ENCODE measurements at regions not wholly inside any gene's neighbourhood (a gene's known extent, or its start where the extent isn't known, plus 50 kb on each side); places are given as distances from the start of the nearest gene placed in this dataset.

DNA sequence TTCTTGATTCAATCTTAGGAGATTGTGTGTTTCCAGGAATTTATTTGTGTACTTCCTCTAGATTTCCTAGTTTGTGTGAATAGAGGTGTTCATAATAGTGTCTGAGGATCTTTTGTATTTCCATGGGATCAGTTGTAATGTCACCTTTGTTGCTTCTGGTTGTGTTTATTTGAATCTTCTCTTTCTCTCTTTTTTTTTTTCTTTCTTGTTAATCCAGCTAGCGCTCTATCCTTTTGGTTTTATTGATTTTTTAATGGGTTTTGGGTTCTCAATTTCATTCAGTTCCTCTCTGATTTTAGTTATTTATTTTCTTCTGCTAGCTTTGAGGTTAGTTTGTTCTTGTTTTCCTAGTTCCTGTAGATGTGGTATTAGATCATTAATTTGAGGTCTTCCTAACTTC is 242.5 kb downstream of the SEC23A start:
- no peaks in the 10 kb centered on the region for H3K27me3 ChIP-seq
- no peaks in the 10 kb centered on the region for H3K36me3 Mint-ChIP-seq
- peaks cover 18% of the 10 kb centered on the region for H3K9me3 Mint-ChIP-seq
- no peak overlapping the region for H3K4me2 ChIP-seq
- H3K36me3 ChIP-seq: no peaks in the 10 kb centered on the region
- H3K9me3 ChIP-seq (ENCODE audit: low read depth): no peaks in the 10 kb centered on the region
- H2AFZ ChIP-seq (replicated peaks): no peak overlapping the region
- no peaks in the 10 kb centered on the region for H3K4me1 Mint-ChIP-seq
- peaks cover 3% of the 10 kb centered on the region for H3K4me1 ChIP-seq
- no peak overlapping the region for H3K27ac Mint-ChIP-seq
- no peak for DNase-seq (ENCODE audit: low spot score)
- no peak overlapping the region for H3K27ac ChIP-seq
- H3K4me3 ChIP-seq: no peak overlapping the region
- no peak overlapping the region for H3K9ac ChIP-seq
- no peaks in the 10 kb centered on the region for H4K20me1 ChIP-seq (ENCODE audit: low read depth)
- no peaks in the 10 kb centered on the region for H3F3A ChIP-seq (ENCODE audit: low read depth)
- TF ChIP-seq, protein P1, sequence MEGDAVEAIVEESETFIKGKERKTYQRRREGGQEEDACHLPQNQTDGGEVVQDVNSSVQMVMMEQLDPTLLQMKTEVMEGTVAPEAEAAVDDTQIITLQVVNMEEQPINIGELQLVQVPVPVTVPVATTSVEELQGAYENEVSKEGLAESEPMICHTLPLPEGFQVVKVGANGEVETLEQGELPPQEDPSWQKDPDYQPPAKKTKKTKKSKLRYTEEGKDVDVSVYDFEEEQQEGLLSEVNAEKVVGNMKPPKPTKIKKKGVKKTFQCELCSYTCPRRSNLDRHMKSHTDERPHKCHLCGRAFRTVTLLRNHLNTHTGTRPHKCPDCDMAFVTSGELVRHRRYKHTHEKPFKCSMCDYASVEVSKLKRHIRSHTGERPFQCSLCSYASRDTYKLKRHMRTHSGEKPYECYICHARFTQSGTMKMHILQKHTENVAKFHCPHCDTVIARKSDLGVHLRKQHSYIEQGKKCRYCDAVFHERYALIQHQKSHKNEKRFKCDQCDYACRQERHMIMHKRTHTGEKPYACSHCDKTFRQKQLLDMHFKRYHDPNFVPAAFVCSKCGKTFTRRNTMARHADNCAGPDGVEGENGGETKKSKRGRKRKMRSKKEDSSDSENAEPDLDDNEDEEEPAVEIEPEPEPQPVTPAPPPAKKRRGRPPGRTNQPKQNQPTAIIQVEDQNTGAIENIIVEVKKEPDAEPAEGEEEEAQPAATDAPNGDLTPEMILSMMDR (IDR thresholded peaks at IDR 0.05): no peak
- TF ChIP-seq EZH2 (IDR thresholded peaks at IDR 0.05) (no peak), EZH2phosphoT487 (IDR thresholded peaks at IDR 0.05) (no peak)
- H3K4me3 Mint-ChIP-seq: no peak overlapping the region
- no peaks in the 10 kb centered on the region for H3K79me2 ChIP-seq (ENCODE audit: low read depth)
- H3K27me3 Mint-ChIP-seq (ENCODE audit: insufficient read depth, low read depth): peaks cover 4% of the 10 kb centered on the region

DNA sequence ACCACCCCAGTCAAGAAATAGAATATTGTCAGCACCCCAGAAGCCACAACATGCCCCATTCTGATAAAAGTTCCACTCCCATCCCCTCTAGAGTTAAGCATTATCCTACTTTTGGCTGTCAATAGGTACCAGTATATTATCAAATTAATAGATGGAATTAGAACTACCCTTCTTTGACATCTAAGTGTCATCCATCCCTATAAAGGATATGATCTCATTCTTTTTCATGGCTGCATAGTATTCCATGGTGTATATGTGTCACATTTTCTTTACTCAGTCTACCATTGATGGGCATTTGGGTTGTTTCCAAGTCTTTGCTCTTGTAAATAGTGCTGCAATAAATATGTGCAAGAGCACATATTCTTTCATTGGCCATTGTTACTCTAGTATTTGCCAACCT is 246.2 kb downstream of the SEC23A start:
- Histone ChIP-seq H3K9ac (no peak overlapping the region), H3K79me2 (ENCODE audit: low read depth) (no peaks in the 10 kb centered on the region), H3K9me3 (ENCODE audit: low read depth) (no peaks in the 10 kb centered on the region), H3F3A (ENCODE audit: low read depth) (no peaks in the 10 kb centered on the region), H3K36me3 (no peaks in the 10 kb centered on the region), H4K20me1 (ENCODE audit: low read depth) (no peaks in the 10 kb centered on the region), H3K4me3 (no peak overlapping the region), H3K27me3 (no peaks in the 10 kb centered on the region), H3K4me2 (no peak overlapping the region), H3K27ac (no peak overlapping the region), H3K4me1 (peaks cover under 1% of the 10 kb centered on the region), H2AFZ (replicated peaks) (no peak overlapping the region)
- peaks cover 6% of the 10 kb centered on the region for H3K9me3 Mint-ChIP-seq
- TF ChIP-seq EZH2phosphoT487 (IDR thresholded peaks at IDR 0.05): no peak
- TF ChIP-seq, protein P1 (IDR thresholded peaks at IDR 0.05): no peak
- no peak for TF ChIP-seq EZH2 (IDR thresholded peaks at IDR 0.05)
- no peak overlapping the region for H3K4me3 Mint-ChIP-seq
- DNase-seq (ENCODE audit: low spot score): no peak
- H3K36me3 Mint-ChIP-seq: no peaks in the 10 kb centered on the region
- H3K4me1 Mint-ChIP-seq: no peaks in the 10 kb centered on the region
- H3K27ac Mint-ChIP-seq: no peak overlapping the region
- peaks cover 2% of the 10 kb centered on the region for H3K27me3 Mint-ChIP-seq (ENCODE audit: insufficient read depth, low read depth)

DNA sequence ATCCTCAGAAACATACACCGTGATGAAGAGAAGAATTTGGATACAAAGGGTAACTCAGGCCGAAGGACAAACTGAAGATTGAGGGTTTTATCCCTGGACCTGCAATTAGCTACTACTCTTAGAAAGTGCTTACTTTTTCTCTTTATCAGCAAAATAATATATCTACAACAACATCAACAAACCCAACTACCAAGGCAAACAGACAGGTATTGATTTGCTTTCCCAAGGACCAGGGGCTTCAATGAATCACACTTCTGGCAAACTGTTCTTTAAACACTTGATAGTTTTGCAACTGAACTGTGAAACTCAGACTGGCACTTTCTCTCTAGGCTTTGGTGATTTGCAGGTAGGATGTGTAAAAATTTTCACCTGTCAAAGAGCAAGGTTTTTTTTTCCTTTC is 247.5 kb downstream of the SEC23A start:
- Histone ChIP-seq H3K27me3 (no peaks in the 10 kb centered on the region), H3F3A (ENCODE audit: low read depth) (no peaks in the 10 kb centered on the region), H3K79me2 (ENCODE audit: low read depth) (no peaks in the 10 kb centered on the region), H3K4me1 (no peaks in the 10 kb centered on the region), H3K9me3 (ENCODE audit: low read depth) (no peaks in the 10 kb centered on the region), H3K4me3 (no peak overlapping the region), H3K27ac (no peak overlapping the region), H3K4me2 (no peak overlapping the region), H3K36me3 (no peaks in the 10 kb centered on the region), H2AFZ (replicated peaks) (no peak overlapping the region), H3K9ac (no peak overlapping the region), H4K20me1 (ENCODE audit: low read depth) (no peaks in the 10 kb centered on the region)
- H3K4me1 Mint-ChIP-seq: no peaks in the 10 kb centered on the region
- no peaks in the 10 kb centered on the region for H3K36me3 Mint-ChIP-seq
- no peak overlapping the region for H3K27ac Mint-ChIP-seq
- H3K9me3 Mint-ChIP-seq: no peaks in the 10 kb centered on the region
- H3K4me3 Mint-ChIP-seq: no peak overlapping the region
- TF ChIP-seq EZH2 (IDR thresholded peaks at IDR 0.05) (no peak), EZH2phosphoT487 (IDR thresholded peaks at IDR 0.05) (no peak)
- TF ChIP-seq, protein P1 (IDR thresholded peaks at IDR 0.05): no peak
- H3K27me3 Mint-ChIP-seq (ENCODE audit: insufficient read depth, low read depth): peaks cover 2% of the 10 kb centered on the region
- no peak for DNase-seq (ENCODE audit: low spot score)

Measured in neural progenitor cell (in vitro differentiated cells).